H1 (cell line): ENCODE measurements at regions not wholly inside any gene's neighbourhood (a gene's known extent, or its start where the extent isn't known, plus 50 kb on each side); places are given as distances from the start of the nearest gene placed in this dataset.

ENCODE experiments used
- CTCF ChIA-PET: fragments of 300-600 bp; sonication (Branson Sonifier 250); formaldehyde crosslinking; loops from one replicate; lab custom pipeline; 2021; ENCODE audit not compliant: partially characterized antibody; lab: Charles Lee
- POLR2A ChIA-PET: fragments of 300-600 bp; sonication (Branson Sonifier 250); formaldehyde crosslinking; loops from one replicate; lab custom pipeline; 2021; ENCODE audit warnings: inconsistent platforms; ENCODE audit not compliant: partially characterized antibody; lab: Charles Lee
- DNase-seq, 2 experiments: peaks; one replicate each; pipeline versions ENCODE4 v3.0.0 to v3.0.0-alpha.2; 2010 to 2022; ENCODE audit warnings: low spot score in 2 of 2, low read depth in 1 of 2, mixed read lengths in 1 of 2
- FAIRE-seq: peaks from 2 replicates; lab custom pipeline; 2011; peaks lifted over from hg19 to GRCh38; lab: Jason Lieb, UNC
- H2AFZ ChIP-seq: 2 replicates; pipeline ENCODE4 v1.8.1; 2012; ENCODE audit warnings: low read length, inconsistent platforms
- H2AK5ac ChIP-seq: 2 replicates; pipeline ENCODE4 v1.6.1; 2013; ENCODE audit warnings: low read depth, low read length
- H2BK120ac ChIP-seq: replicated peaks from 2 replicates; pipeline ENCODE3; 2013; ENCODE audit warnings: low read depth, low read length, inconsistent platforms
- H2BK12ac ChIP-seq: 2 replicates; pipeline ENCODE4 v1.6.1; 2013; ENCODE audit warnings: low read depth, low read length
- H2BK15ac ChIP-seq: 2 replicates; pipeline ENCODE4 v1.6.1; 2013; ENCODE audit warnings: low read length
- H2BK20ac ChIP-seq: 2 replicates; pipeline ENCODE4 v1.6.1; 2013; ENCODE audit warnings: low read length
- H2BK5ac ChIP-seq: 2 replicates; pipeline ENCODE4 v1.6.1; 2013; ENCODE audit warnings: low read depth, low read length
- H3K14ac ChIP-seq: 2 replicates; pipeline ENCODE4 v1.6.1; 2013; ENCODE audit warnings: inconsistent platforms; ENCODE audit not compliant: insufficient read length
- H3K18ac ChIP-seq: 2 replicates; pipeline ENCODE4 v1.6.1; 2013; ENCODE audit warnings: low read length; ENCODE audit errors: extremely low read depth
- H3K23ac ChIP-seq: 2 replicates; pipeline ENCODE4 v1.6.1; 2013; ENCODE audit warnings: inconsistent platforms; ENCODE audit not compliant: insufficient read length
- H3K23me2 ChIP-seq: 2 replicates; pipeline ENCODE4 v1.6.1; 2013; ENCODE audit warnings: low read depth, low read length
- H3K27ac ChIP-seq: 2 replicates; pipeline ENCODE4 v1.6.1; 2011; ENCODE audit warnings: low read depth, low read length, inconsistent platforms
- H3K27me3 ChIP-seq, 4 experiments: replicated peaks in 1 of 4; 1 replicate in 1 of 4; 2 replicates in 3 of 4; pipeline versions ENCODE4 v1.6.1 to v1.8.1; 2011 to 2013; ENCODE audit warnings: low read length in 3 of 4, mild to moderate bottlenecking in 3 of 4, inconsistent platforms in 2 of 4, mixed read lengths in 2 of 4, moderate library complexity in 1 of 4; ENCODE audit not compliant: control insufficient read depth in 3 of 4, insufficient read depth in 3 of 4; ENCODE audit errors: extremely low read depth in 1 of 4
- H3K36me3 ChIP-seq, 4 experiments: 2 replicates each; pipeline versions ENCODE4 v1.6.1 to v1.8.1; 2011 to 2013; ENCODE audit warnings: mild to moderate bottlenecking in 4 of 4, low read length in 3 of 4, moderate library complexity in 2 of 4, control low read depth in 1 of 4, inconsistent platforms in 1 of 4; ENCODE audit not compliant: insufficient read depth in 4 of 4, control insufficient read depth in 2 of 4
- H3K4ac ChIP-seq: replicated peaks from 2 replicates; pipeline ENCODE3; 2013; ENCODE audit warnings: low read length, low read depth, mixed read lengths, inconsistent platforms; ENCODE audit not compliant: insufficient read length
- H3K4me1 ChIP-seq, 4 experiments: replicated peaks in 1 of 4; 1 replicate in 1 of 4; 2 replicates in 3 of 4; pipeline versions ENCODE4 v1.6.1 to v1.8.1; 2011 to 2013; ENCODE audit warnings: low read length in 3 of 4, inconsistent platforms in 2 of 4, mixed read lengths in 1 of 4; ENCODE audit not compliant: insufficient read depth in 4 of 4, control insufficient read depth in 3 of 4
- H3K4me2 ChIP-seq, 2 experiments: 2 replicates each; pipeline versions ENCODE4 v1.6.1 to v1.8.1; 2011 to 2013; ENCODE audit warnings: low read depth in 2 of 2, low read length in 2 of 2, control low read depth in 1 of 2, inconsistent platforms in 1 of 2, mild to moderate bottlenecking in 1 of 2; ENCODE audit not compliant: insufficient read depth in 1 of 2
- H3K4me3 ChIP-seq, 4 experiments: fragments of 200-600, 300-600 bp in 1 of 4; sonication (generic), shearing (Covaris generic), sonication (Bioruptor Twin) in 1 of 4; 2 replicates each; pipeline versions ENCODE4 v1.5.1 to v1.8.1; 2011 to 2016; ENCODE audit warnings: low read length in 4 of 4, low read depth in 3 of 4, control low read depth in 2 of 4, inconsistent platforms in 2 of 4, mild to moderate bottlenecking in 2 of 4, mixed read lengths in 1 of 4, moderate library complexity in 1 of 4; ENCODE audit not compliant: insufficient read depth in 2 of 4; ENCODE audit errors: extremely low read depth in 1 of 4
- H3K56ac ChIP-seq: replicated peaks from 2 replicates; pipeline ENCODE3; 2013; ENCODE audit warnings: low read depth, mild to moderate bottlenecking, mixed read lengths, low read length, inconsistent platforms; ENCODE audit not compliant: insufficient read length
- H3K79me1 ChIP-seq: 2 replicates; pipeline ENCODE4 v1.6.1; 2013; ENCODE audit warnings: low read depth, low read length, control low read depth
- H3K79me2 ChIP-seq, 2 experiments: 2 replicates each; pipeline versions ENCODE4 v1.6.1 to v1.8.1; 2012 to 2013; ENCODE audit warnings: low read length in 2 of 2, mild to moderate bottlenecking in 2 of 2, inconsistent platforms in 1 of 2; ENCODE audit not compliant: insufficient read depth in 2 of 2, control insufficient read depth in 1 of 2
- H3K9ac ChIP-seq, 4 experiments: replicated peaks in 1 of 4; 1 replicate in 1 of 4; 2 replicates in 3 of 4; pipeline versions ENCODE4 v1.6.1 to v1.8.1; 2011 to 2013; ENCODE audit warnings: low read depth in 3 of 4, low read length in 3 of 4, control low read depth in 2 of 4, mild to moderate bottlenecking in 2 of 4, moderate library complexity in 2 of 4, inconsistent platforms in 1 of 4; ENCODE audit errors: extremely low read depth in 1 of 4
- H3K9me3 ChIP-seq, 2 experiments: 2 replicates each; pipeline versions ENCODE4 v1.6.1 to v1.8.1; 2012 to 2013; ENCODE audit warnings: mild to moderate bottlenecking in 2 of 2, moderate library complexity in 2 of 2, control low read depth in 1 of 2, inconsistent platforms in 1 of 2, low read depth in 1 of 2, low read length in 1 of 2, mixed read lengths in 1 of 2; ENCODE audit not compliant: insufficient read depth in 2 of 2
- H4K20me1 ChIP-seq, 2 experiments: replicated peaks in 1 of 2; 2 replicates each; pipeline versions ENCODE3 to v1.8.1; 2011 to 2013; ENCODE audit warnings: inconsistent platforms in 2 of 2, low read length in 2 of 2, mild to moderate bottlenecking in 1 of 2; ENCODE audit not compliant: insufficient read depth in 2 of 2, control insufficient read depth in 1 of 2
- H4K5ac ChIP-seq: 2 replicates; pipeline ENCODE4 v1.6.1; 2013; ENCODE audit warnings: low read length, low read depth, mixed read lengths, inconsistent platforms; ENCODE audit not compliant: insufficient read length
- H4K8ac ChIP-seq: 2 replicates; pipeline ENCODE4 v1.8.0; 2013; ENCODE audit warnings: mild to moderate bottlenecking, moderate library complexity, low read length, inconsistent platforms; ENCODE audit not compliant: insufficient read depth; ENCODE audit errors: extremely low read depth
- H4K91ac ChIP-seq: replicated peaks from 2 replicates; pipeline ENCODE3; 2013; ENCODE audit warnings: low read length, mixed read lengths, inconsistent platforms; ENCODE audit not compliant: insufficient read length
- POLR2A ChIP-seq, 2 experiments: IDR thresholded peaks; 1 replicate in 1 of 2; 2 replicates in 1 of 2; pipeline ENCODE4 v1.6.1; 2011; ENCODE audit warnings: low read depth in 2 of 2, low read length in 2 of 2, mild to moderate bottlenecking in 2 of 2; ENCODE audit errors: control extremely low read depth in 1 of 2
- TAF1 ChIP-seq: IDR thresholded peaks from 2 replicates; pipeline ENCODE4 v1.6.1; 2011; ENCODE audit warnings: mild to moderate bottlenecking, low read depth, low read length
- TBP ChIP-seq: IDR thresholded peaks from 2 replicates; pipeline ENCODE4 v1.6.1; 2011; ENCODE audit warnings: low read depth, low read length, improper control_type of control experiment
- USF2 ChIP-seq: IDR thresholded peaks from 2 replicates; pipeline ENCODE4 v1.6.1; 2011; ENCODE audit warnings: low read length, improper control_type of control experiment
- WGBS, 2 experiments: shearing (Covaris generic) in 1 of 2; methylation state at CpG; one replicate each; pipeline versions ENCODE4 v1.1.6 to v1.1.7; 2013 to 2015; ENCODE audit warnings: low lambda C conversion rate in 2 of 2, mixed read lengths in 2 of 2, inconsistent platforms in 1 of 2, low coverage in 1 of 2, missing lambda C conversion rate in 1 of 2; ENCODE audit not compliant: insufficient replicate concordance in 2 of 2, insufficient coverage in 1 of 2, insufficient read length in 1 of 2; ENCODE audit errors: extremely low coverage in 1 of 2, missing lambda C conversion rate in 1 of 2; 5-methylcytosine and 5-hydroxymethylcytosine counted together

- no peaks in the 10 kb centered on the region for H4K20me1 ChIP-seq
- H3K36me3 ChIP-seq = no peaks in the 10 kb centered on the region
- no peaks in the 10 kb centered on the region; a peak in 1 of 7 replicates for H3K4me1 ChIP-seq
- no peaks in the 10 kb centered on the region for H3K79me2 ChIP-seq
- H3K79me1 ChIP-seq = no peaks in the 10 kb centered on the region
- H3K4me3 ChIP-seq = no peak overlapping the region
- H2BK120ac ChIP-seq = no peak overlapping the region
- no peak overlapping the region for H2BK15ac ChIP-seq
- no peak for FAIRE-seq
- POLR2A ChIA-PET = no interaction called here
- H3K9ac ChIP-seq = no peak overlapping the region
- H2BK20ac ChIP-seq = no peak overlapping the region
- H3K18ac ChIP-seq = no peak overlapping the region
- no peak overlapping the region for H4K5ac ChIP-seq
- H2AK5ac ChIP-seq = no peak overlapping the region
- H3K9me3 ChIP-seq = no peaks in the 10 kb centered on the region
- no peak overlapping the region for H4K91ac ChIP-seq
- no peak overlapping the region for H3K14ac ChIP-seq
- H3K23me2 ChIP-seq = no peaks in the 10 kb centered on the region
- H3K4ac ChIP-seq = no peak overlapping the region
- CTCF ChIA-PET = no interaction called here
- no peak overlapping the region for H2BK12ac ChIP-seq
- no peak overlapping the region for H2AFZ ChIP-seq
- H3K27ac ChIP-seq = no peak overlapping the region
- no peak overlapping the region for H3K4me2 ChIP-seq
- TF ChIP-seq TBP (no peak), TAF1 (no peak), USF2 (no peak), POLR2A (IDR thresholded peaks at IDR 0.05; ENCODE audit: control extremely low read depth in 1 of 2, low read depth in 2 of 2, low read length in 2 of 2) (no peak)
- TF ChIP-seq, all 59 proteins: peak for 0
- Histone ChIP-seq H4K8ac (no peak overlapping the region), H3K27me3 (no peaks in the 10 kb centered on the region), H3K23ac (no peak overlapping the region), H2BK5ac (no peak overlapping the region), H3K56ac (no peak overlapping the region)
- WGBS, 2 experiments = 91% methylated on average over 1 of the region's 1 CpG; no CpG with 5 or more reads in 1 of the 2 experiments
- DNase-seq = no peak
These were observed 224.1 kb upstream of the TYRP1 start for GRCh38 chr9:12469084-12469483.
